HEK293T (cell line): ENCODE measurements at regions not wholly inside any gene's neighbourhood (a gene's known extent, or its start where the extent isn't known, plus 50 kb on each side); places are given as distances from the start of the nearest gene placed in this dataset.
"Not testable (repeated sequence)": the region's sequence is repeated elsewhere in the genome, so short reads cannot be mapped to it uniquely, and the experiment has no call there.

Experiments used
- ARNT ChIP-seq: fragments of 450-650 bp; IDR thresholded peaks from 2 replicates; pipeline ENCODE4 v1.6.1; 2017; ENCODE audit warnings: mild to moderate bottlenecking
- BHLHE40 ChIP-seq: fragments of 450-650 bp; IDR thresholded peaks from 2 replicates; pipeline ENCODE4 v1.6.1; 2016; ENCODE audit warnings: mild to moderate bottlenecking, moderate library complexity, borderline replicate concordance
- CTBP1 ChIP-seq: fragments of 450-650 bp; IDR thresholded peaks from 2 replicates; pipeline ENCODE4 v1.6.1; 2016; ENCODE audit warnings: borderline replicate concordance
- FOXA1 ChIP-seq: fragments of 450-650 bp; IDR thresholded peaks from 2 replicates; pipeline ENCODE4 v1.6.1; 2016; ENCODE audit warnings: mild to moderate bottlenecking
- FOXK2 ChIP-seq: fragments of 450-650 bp; IDR thresholded peaks from 2 replicates; pipeline ENCODE4 v1.6.1; 2016; ENCODE audit warnings: mild to moderate bottlenecking
- L3MBTL2 ChIP-seq: fragments of 450-650 bp; conservative IDR thresholded peaks from 2 replicates; pipeline ENCODE4 v1.6.1; 2016; ENCODE audit warnings: mild to moderate bottlenecking
- SUZ12 ChIP-seq: fragments of 450-650 bp; IDR thresholded peaks from 2 replicates; pipeline ENCODE4 v1.6.1; 2016; ENCODE audit warnings: mild to moderate bottlenecking
- TARDBP ChIP-seq: fragments of 450-650 bp; IDR thresholded peaks from 2 replicates; pipeline ENCODE4 v1.6.1; 2016

DNA sequence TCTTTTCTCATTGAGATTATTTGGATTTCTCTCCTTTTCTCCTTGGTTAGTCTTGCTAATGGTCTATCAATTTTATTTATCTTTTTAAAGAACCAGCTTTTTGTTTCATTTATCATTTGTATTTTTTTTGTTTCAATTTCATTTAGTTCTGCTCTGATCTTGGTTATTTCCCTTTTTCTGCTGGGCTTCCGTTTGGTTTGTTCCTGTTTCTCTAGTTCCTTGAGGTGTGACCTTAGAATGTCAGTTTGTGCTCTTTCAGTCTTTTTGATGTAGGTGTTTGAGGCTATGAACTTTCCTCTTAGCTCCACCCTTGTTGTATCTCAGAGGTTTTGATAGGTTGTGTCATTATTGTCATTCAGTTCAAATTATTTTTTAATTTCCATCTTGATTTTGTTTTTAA is 248.5 kb upstream of the CADM2 start:
- not testable (repeated sequence) for TF ChIP-seq BHLHE40, SUZ12, L3MBTL2, FOXA1, CTBP1, FOXK2, TARDBP, ARNT
